Adipocyte (in vitro differentiated cells): ENCODE measurements at regions not wholly inside any gene's neighbourhood (a gene's known extent, or its start where the extent isn't known, plus 50 kb on each side); places are given as distances from the start of the nearest gene placed in this dataset.

Experiments used
- DNase-seq: peaks from one replicate; pipeline ENCODE4 v3.0.0-alpha.2; 2015; ENCODE audit warnings: low read depth
- H3K27me3 ChIP-seq: replicated peaks from 2 replicates; pipeline ENCODE4 v1.7.0; 2013; ENCODE audit warnings: mild to moderate bottlenecking, low read length, moderate library complexity; ENCODE audit not compliant: control insufficient read depth, insufficient read depth
- H3K36me3 ChIP-seq: 2 replicates; pipeline ENCODE4 v1.7.0; 2013; ENCODE audit warnings: low read length, mild to moderate bottlenecking, moderate library complexity; ENCODE audit not compliant: control insufficient read depth, insufficient read depth, severe bottlenecking
- H3K4me1 ChIP-seq: 2 replicates; pipeline ENCODE4 v1.7.0; 2013; ENCODE audit warnings: mild to moderate bottlenecking, low read length, moderate library complexity; ENCODE audit not compliant: control insufficient read depth, insufficient read depth
- H3K4me3 ChIP-seq: 2 replicates; pipeline ENCODE4 v1.7.0; 2013; ENCODE audit warnings: mild to moderate bottlenecking, low read length, moderate library complexity
- H3K9ac ChIP-seq: 2 replicates; pipeline ENCODE4 v1.7.0; 2013; ENCODE audit warnings: mild to moderate bottlenecking, low read length, moderate library complexity
- H3K9me3 ChIP-seq: 2 replicates; pipeline ENCODE4 v1.7.0; 2013; ENCODE audit warnings: mild to moderate bottlenecking, low read length, moderate library complexity; ENCODE audit not compliant: control insufficient read depth

GRCh38 chr4:79512363-79512762 is 104.3 kb upstream of the GK2 start:
- Histone ChIP-seq H3K36me3 (no peaks in the 10 kb centered on the region), H3K4me1 (peaks cover 7% of the 10 kb centered on the region), H3K9ac (no peak overlapping the region), H3K4me3 (no peak overlapping the region), H3K9me3 (no peaks in the 10 kb centered on the region), H3K27me3 (no peaks in the 10 kb centered on the region)
- no peak for DNase-seq

DNA sequence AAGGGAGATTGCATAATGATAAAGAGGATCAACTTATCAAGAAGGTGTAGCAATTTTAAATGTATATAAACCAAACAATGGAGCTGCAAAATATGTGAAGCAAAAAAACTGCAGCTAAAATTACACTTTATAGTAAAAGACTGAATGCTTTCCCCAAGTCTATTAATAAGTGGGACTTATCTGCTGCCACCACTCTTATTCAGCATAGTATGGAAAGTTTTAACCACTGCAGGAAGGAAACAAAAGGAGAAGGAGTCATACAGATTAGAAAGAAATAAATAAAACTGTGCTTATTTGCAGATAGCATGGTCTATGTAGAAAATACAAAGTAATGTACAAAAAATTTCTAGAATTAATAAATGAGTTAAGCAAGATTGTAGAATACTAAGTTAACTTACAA is 94.1 kb upstream of the GK2 start:
- H3K9ac ChIP-seq, result no peak overlapping the region
- no peak overlapping the region for H3K4me3 ChIP-seq
- H3K27me3 ChIP-seq, result no peaks in the 10 kb centered on the region
- no peak for DNase-seq
- H3K9me3 ChIP-seq, result no peaks in the 10 kb centered on the region
- peaks cover 20% of the 10 kb centered on the region for H3K4me1 ChIP-seq
- no peaks in the 10 kb centered on the region for H3K36me3 ChIP-seq

GRCh38 chr4:79498282-79498681 is 90.3 kb upstream of the GK2 start:
- Histone ChIP-seq H3K9ac (peak overlapping the region; percentile 52), H3K4me1 (peaks cover 8% of the 10 kb centered on the region), H3K27me3 (no peaks in the 10 kb centered on the region), H3K36me3 (no peaks in the 10 kb centered on the region), H3K9me3 (no peaks in the 10 kb centered on the region), H3K4me3 (peak overlapping the region; percentile 69)
- peak; percentile 51 for DNase-seq

- Histone ChIP-seq H3K36me3 (no peaks in the 10 kb centered on the region), H3K9me3 (no peaks in the 10 kb centered on the region), H3K4me3 (no peak overlapping the region), H3K9ac (no peak overlapping the region), H3K4me1 (peaks cover 8% of the 10 kb centered on the region), H3K27me3 (no peaks in the 10 kb centered on the region)
- no peak for DNase-seq
Observed at GRCh38 chr4:79497001-79497400, 89.0 kb upstream of the GK2 start.

DNA sequence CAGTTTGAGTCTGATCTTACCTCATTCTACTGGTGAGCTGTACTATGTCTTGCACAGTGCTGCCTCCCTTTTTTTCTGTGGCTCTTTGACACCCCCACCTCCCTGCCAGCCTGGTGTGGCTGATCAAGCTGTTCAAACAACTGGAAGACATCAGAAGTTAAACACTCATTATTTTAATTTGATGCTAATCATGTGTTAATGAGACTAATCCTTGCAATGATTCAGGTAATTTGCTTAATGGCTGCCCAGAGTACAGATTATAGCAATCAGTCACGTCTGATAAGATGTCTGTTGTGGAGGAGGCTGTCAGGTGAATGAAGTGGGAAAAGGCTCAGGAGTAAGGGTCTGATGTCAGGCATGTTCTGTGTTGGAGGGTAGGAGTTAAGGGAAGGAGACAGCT is 87.4 kb upstream of the GK2 start:
- no peak for DNase-seq
- Histone ChIP-seq H3K4me3 (no peak overlapping the region), H3K9me3 (no peaks in the 10 kb centered on the region), H3K27me3 (no peaks in the 10 kb centered on the region), H3K9ac (no peak overlapping the region), H3K36me3 (no peaks in the 10 kb centered on the region), H3K4me1 (peaks cover 8% of the 10 kb centered on the region)

- H3K27me3 ChIP-seq, result no peaks in the 10 kb centered on the region
- no peak overlapping the region for H3K9ac ChIP-seq
- DNase-seq, result no peak
- no peak overlapping the region for H3K4me3 ChIP-seq
- no peaks in the 10 kb centered on the region for H3K9me3 ChIP-seq
- H3K4me1 ChIP-seq, result no peaks in the 10 kb centered on the region
- H3K36me3 ChIP-seq, result no peaks in the 10 kb centered on the region
Observed at GRCh38 chr4:79492148-79492547, 84.1 kb upstream of the GK2 start.

DNA sequence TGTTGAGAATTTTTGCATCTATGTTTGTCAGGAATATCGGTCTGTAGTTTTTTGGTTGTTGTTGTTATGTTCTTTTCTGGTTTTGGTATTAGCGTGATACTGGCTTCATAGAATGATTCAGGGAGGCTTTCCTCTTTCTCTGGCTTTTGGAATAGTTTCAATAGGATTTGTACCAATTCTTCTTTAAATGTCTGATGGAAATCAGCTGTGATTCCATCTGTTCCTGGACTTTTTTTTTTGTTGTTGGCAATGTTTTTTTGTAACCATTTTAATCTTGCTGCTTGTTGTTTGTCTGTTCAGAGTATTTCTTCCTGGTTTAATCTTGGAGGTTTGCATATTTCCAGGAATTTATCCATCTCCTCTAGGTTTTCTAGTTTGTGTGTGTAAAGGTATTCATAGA is 81.5 kb upstream of the GK2 start:
- H3K4me1 ChIP-seq, result no peaks in the 10 kb centered on the region
- H3K36me3 ChIP-seq, result no peaks in the 10 kb centered on the region
- H3K4me3 ChIP-seq, result no peak overlapping the region
- no peak for DNase-seq
- no peaks in the 10 kb centered on the region for H3K9me3 ChIP-seq
- H3K9ac ChIP-seq, result no peak overlapping the region
- H3K27me3 ChIP-seq, result no peaks in the 10 kb centered on the region

- no peaks in the 10 kb centered on the region for H3K9me3 ChIP-seq
- H3K27me3 ChIP-seq, result no peaks in the 10 kb centered on the region
- no peaks in the 10 kb centered on the region for H3K36me3 ChIP-seq
- H3K9ac ChIP-seq, result no peak overlapping the region
- no peak for DNase-seq
- no peak overlapping the region for H3K4me3 ChIP-seq
- peaks cover 15% of the 10 kb centered on the region for H3K4me1 ChIP-seq
Observed at GRCh38 chr4:79476196-79476595, 68.2 kb upstream of the GK2 start.

DNA sequence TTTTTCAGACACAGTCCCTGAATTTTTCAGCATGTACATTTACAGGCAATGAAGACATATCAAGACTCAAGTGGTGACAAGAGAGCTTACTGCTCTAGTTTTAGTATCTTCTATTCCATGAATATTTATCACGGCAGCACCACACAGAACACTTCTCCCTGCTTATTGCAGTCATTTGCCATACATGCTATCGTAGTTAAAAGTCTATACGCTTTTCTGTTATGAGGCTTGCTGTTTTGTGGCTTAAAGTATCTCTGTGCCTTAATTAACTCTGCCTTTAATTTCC is 65.4 kb upstream of the GK2 start:
- no peak overlapping the region for H3K9ac ChIP-seq
- no peak for DNase-seq

GRCh38 chr4:79472693-79473438 is 64.8 kb upstream of the GK2 start:
- Histone ChIP-seq H3K4me3 (no peak overlapping the region), H3K27me3 (no peaks in the 10 kb centered on the region), H3K36me3 (no peaks in the 10 kb centered on the region), H3K9ac (no peak overlapping the region), H3K4me1 (peaks cover 18% of the 10 kb centered on the region), H3K9me3 (no peaks in the 10 kb centered on the region)
- DNase-seq, result no peak

More for the DNA sequence above, 65.4 kb upstream of the GK2 start:
- no peaks in the 10 kb centered on the region for H3K36me3 ChIP-seq
- peaks cover 15% of the 10 kb centered on the region for H3K4me1 ChIP-seq
- no peak overlapping the region for H3K4me3 ChIP-seq
- H3K9me3 ChIP-seq, result no peaks in the 10 kb centered on the region
- no peaks in the 10 kb centered on the region for H3K27me3 ChIP-seq

DNA sequence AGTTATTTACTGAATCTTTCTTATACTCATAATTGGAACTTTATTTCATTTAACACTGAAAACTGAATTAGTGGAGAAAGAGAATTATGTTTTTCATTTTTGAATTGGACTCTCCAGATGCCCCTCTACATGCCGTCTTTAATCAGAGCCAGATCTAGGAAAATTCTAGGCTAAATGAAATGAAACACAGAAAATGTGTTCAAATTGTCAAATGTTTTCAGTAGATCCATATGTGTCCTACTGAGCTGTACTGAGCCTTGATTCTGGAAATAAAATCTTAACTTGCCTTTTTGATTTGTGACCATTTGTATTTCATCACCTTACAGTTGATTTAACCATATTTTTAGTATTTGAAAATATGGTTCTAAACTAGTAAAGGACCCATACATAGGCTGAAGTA is 64.0 kb upstream of the GK2 start:
- Histone ChIP-seq H3K27me3 (no peaks in the 10 kb centered on the region), H3K9ac (peak overlapping the region; percentile 38), H3K4me1 (peaks cover 26% of the 10 kb centered on the region), H3K4me3 (no peak overlapping the region), H3K36me3 (no peaks in the 10 kb centered on the region), H3K9me3 (no peaks in the 10 kb centered on the region)
- DNase-seq, result no peak

DNA sequence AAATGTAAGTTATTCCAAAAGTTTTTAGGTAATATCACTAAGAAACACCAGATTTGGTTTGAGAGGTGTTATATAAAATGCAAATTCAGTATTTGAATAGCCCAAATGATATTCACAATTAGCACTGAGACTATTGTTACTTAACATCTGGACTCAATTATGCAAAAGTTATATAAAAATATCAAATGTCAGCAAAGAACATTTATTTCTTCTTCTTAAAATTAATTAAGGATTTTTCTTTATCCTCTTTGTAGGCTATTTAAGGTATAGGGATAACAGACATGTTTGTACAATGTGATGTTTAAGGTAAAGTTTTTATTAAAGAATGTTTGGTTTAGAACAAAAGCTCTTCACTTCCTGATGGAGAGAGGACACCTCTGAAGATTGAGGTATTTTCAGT is 63.3 kb upstream of the GK2 start:
- Histone ChIP-seq H3K9ac (no peak overlapping the region), H3K4me1 (peaks cover 33% of the 10 kb centered on the region), H3K36me3 (no peaks in the 10 kb centered on the region), H3K27me3 (no peaks in the 10 kb centered on the region), H3K4me3 (no peak overlapping the region), H3K9me3 (no peaks in the 10 kb centered on the region)
- no peak for DNase-seq
